Esophagus muscularis mucosa (tissue), 4 donors: ENCODE measurements at regions not wholly inside any gene's neighbourhood (a gene's known extent, or its start where the extent isn't known, plus 50 kb on each side); places are given as distances from the start of the nearest gene placed in this dataset.

Experiments
- DNase-seq: peaks from one replicate; pipeline ENCODE4 v3.0.0-alpha.2; 2017; ENCODE audit errors: extremely low spot score
- H3K27ac ChIP-seq, 4 donors: fragments of 200-600 bp; sonication (generic); replicated peaks in 1 of 4; 1 replicate in 3 of 4; 2 replicates in 1 of 4; pipeline ENCODE4 v1.5.1; 2016 to 2019; ENCODE audit warnings: mild to moderate bottlenecking in 1 of 4
- H3K27me3 ChIP-seq, 4 donors: fragments of 200-600 bp; sonication (generic); one replicate each; pipeline versions ENCODE4 v1.5.1 to v1.6.0; 2016 to 2019
- H3K36me3 ChIP-seq, 4 donors: fragments of 200-600 bp; sonication (generic); one replicate each; pipeline ENCODE4 v1.5.1; 2016 to 2019
- H3K4me1 ChIP-seq, 4 donors: fragments of 200-600 bp; sonication (generic); one replicate each; pipeline ENCODE4 v1.5.1; 2016 to 2019
- H3K4me3 ChIP-seq, 4 donors: fragments of 200-600 bp; sonication (generic); 1 replicate in 2 of 4; 2 replicates in 2 of 4; pipeline ENCODE4 v1.5.1; 2016 to 2019; ENCODE audit warnings: mild to moderate bottlenecking in 4 of 4, moderate library complexity in 1 of 4
- H3K9me3 ChIP-seq, 4 donors: fragments of 200-600 bp; sonication (generic); 1 replicate in 3 of 4; 2 replicates in 1 of 4; pipeline ENCODE4 v1.5.1; 2016 to 2019
- EP300 ChIP-seq: sonication (generic); formaldehyde crosslinking; IDR thresholded peaks from one replicate; pipeline ENCODE4 v1.6.1; 2017; ENCODE audit warnings: antibody characterized with exemption
- POLR2A ChIP-seq: fragments of 450-650 bp; IDR thresholded peaks from one replicate; pipeline ENCODE4 v1.6.1; 2017; ENCODE audit warnings: antibody characterized with exemption, moderate library complexity, mild to moderate bottlenecking, low read depth
- POLR2AphosphoS5 ChIP-seq, 2 donors: sonication (generic); formaldehyde crosslinking; IDR thresholded peaks; one replicate each; pipeline ENCODE4 v1.6.1; 2017; ENCODE audit warnings: antibody characterized with exemption in 2 of 2
- WGBS: methylation state at CpG from one replicate; pipeline ENCODE4 v1.1.5; 2018; 5-methylcytosine and 5-hydroxymethylcytosine counted together
- intact Hi-C: fragments of 100-400 bp; cut with DNase I; formaldehyde crosslinking; loops from one replicate; pipeline ENCODE4 v1.15.1; 2023
- TF ChIP-seq, protein P1 (sequence below), 3 experiments: fragments of 200-600 bp in 2 of 3; fragments of 450-650 bp in 1 of 3; sonication (generic) in 2 of 3; IDR thresholded peaks; one replicate each; pipeline ENCODE4 v1.5.1; 2017 to 2019; ENCODE audit warnings: antibody characterized with exemption in 3 of 3, mild to moderate bottlenecking in 2 of 3, moderate library complexity in 1 of 3

DNA sequence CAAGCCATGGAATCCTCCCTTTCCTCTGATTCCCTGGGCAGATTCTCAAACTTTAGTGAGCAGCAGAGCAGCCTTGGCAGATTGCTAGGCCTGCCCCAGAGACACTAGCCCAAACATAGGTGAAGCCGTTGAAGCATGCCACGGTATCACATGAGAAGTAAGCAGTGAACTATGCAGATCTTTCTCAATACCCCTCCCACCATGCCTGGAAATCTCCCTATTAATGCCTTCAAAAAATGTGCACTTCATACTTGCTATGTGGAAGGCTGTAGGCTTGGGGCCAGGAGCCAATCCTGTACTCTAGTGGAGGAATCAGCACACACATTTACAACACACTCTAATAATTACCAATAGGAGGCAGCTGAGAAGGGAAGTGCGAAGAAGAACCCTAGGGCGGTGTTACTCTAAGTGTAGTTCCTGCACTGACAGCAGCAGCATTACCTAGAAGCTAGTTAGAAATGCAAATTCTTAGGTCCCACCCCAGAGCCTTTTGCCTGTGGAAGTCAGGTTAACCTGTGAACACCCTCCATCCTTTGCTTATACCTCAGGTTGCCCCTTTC lies 305.1 kb upstream of the SPRED2 start:
- intact Hi-C loops: no loop called here
- H3K27ac ChIP-seq: no peak overlapping the region

DNA sequence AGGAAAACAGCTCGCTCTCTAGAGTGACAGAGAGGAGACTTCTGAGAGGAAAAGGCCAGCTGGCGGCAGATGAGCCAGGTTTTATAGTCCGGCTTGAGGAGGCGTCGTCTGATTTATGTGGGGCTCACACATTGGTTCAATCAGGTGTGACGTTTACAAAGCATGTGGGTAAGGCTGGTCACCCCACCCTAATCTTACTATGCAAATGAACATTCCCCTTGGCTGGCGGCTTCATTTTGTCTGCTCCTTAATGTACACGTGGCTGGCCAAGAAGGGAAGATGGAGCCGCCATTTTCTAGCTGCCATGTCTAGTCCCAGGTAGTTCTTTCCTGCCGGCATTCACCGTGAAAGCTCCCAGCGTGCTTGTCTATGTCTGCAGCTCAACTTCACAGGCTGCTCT lies 299.1 kb upstream of the SPRED2 start:
- intact Hi-C loops: no loop called here
- H3K36me3 ChIP-seq: no peaks in the 10 kb centered on the region
- no peak overlapping the region for H3K27ac ChIP-seq
- no peaks in the 10 kb centered on the region for H3K9me3 ChIP-seq
- no peaks in the 10 kb centered on the region for H3K4me1 ChIP-seq
- no peak for TF ChIP-seq EP300
- no peak for TF ChIP-seq POLR2AphosphoS5 (IDR thresholded peaks at IDR 0.05)
- TF ChIP-seq POLR2A: no peak
- TF ChIP-seq, protein P1, sequence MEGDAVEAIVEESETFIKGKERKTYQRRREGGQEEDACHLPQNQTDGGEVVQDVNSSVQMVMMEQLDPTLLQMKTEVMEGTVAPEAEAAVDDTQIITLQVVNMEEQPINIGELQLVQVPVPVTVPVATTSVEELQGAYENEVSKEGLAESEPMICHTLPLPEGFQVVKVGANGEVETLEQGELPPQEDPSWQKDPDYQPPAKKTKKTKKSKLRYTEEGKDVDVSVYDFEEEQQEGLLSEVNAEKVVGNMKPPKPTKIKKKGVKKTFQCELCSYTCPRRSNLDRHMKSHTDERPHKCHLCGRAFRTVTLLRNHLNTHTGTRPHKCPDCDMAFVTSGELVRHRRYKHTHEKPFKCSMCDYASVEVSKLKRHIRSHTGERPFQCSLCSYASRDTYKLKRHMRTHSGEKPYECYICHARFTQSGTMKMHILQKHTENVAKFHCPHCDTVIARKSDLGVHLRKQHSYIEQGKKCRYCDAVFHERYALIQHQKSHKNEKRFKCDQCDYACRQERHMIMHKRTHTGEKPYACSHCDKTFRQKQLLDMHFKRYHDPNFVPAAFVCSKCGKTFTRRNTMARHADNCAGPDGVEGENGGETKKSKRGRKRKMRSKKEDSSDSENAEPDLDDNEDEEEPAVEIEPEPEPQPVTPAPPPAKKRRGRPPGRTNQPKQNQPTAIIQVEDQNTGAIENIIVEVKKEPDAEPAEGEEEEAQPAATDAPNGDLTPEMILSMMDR (IDR thresholded peaks at IDR 0.05): no peak
- H3K4me3 ChIP-seq: no peak overlapping the region
- no peak for DNase-seq
- H3K27me3 ChIP-seq: no peaks in the 10 kb centered on the region
- WGBS: 88% methylated on average over 12 of the region's 12 CpGs

More for the DNA sequence above, 305.1 kb upstream of the SPRED2 start:
- Histone ChIP-seq H3K4me1 (no peaks in the 10 kb centered on the region), H3K9me3 (no peaks in the 10 kb centered on the region), H3K36me3 (no peaks in the 10 kb centered on the region), H3K27me3 (no peaks in the 10 kb centered on the region), H3K4me3 (no peak overlapping the region)
- 88% methylated on average over 4 of the region's 4 CpGs for WGBS
- DNase-seq: no peak
- TF ChIP-seq, protein P1 (IDR thresholded peaks at IDR 0.05): no peak
- TF ChIP-seq POLR2A (no peak), POLR2AphosphoS5 (IDR thresholded peaks at IDR 0.05) (no peak), EP300 (no peak)

DNA sequence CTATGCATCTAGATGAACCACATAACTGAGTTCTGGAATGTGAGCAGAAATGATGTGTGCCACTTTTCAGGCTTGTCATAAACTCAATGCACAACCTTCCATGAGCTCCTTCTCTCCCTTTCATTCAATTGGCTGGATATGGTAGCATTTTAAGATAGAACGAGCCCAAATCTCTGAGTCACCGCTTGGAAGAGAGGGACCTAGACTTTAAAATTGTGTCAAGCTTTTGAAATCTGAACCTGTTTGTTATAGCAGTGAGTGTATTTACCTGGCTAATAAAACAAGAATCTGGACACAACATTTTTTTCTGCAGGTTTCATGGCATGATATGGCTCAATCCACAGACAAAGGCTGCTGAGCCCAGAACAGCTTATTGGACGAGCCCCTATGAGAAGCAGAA lies 297.8 kb upstream of the SPRED2 start:
- 71% methylated on average over 3 of the region's 3 CpGs for WGBS
- Histone ChIP-seq H3K36me3 (no peaks in the 10 kb centered on the region), H3K4me1 (no peaks in the 10 kb centered on the region), H3K9me3 (no peaks in the 10 kb centered on the region), H3K27ac (no peak overlapping the region), H3K27me3 (no peaks in the 10 kb centered on the region), H3K4me3 (no peak overlapping the region)
- TF ChIP-seq POLR2AphosphoS5 (IDR thresholded peaks at IDR 0.05): no peak
- TF ChIP-seq, protein P1 (IDR thresholded peaks at IDR 0.05): no peak
- no peak for DNase-seq
- intact Hi-C loops: no loop called here

DNA sequence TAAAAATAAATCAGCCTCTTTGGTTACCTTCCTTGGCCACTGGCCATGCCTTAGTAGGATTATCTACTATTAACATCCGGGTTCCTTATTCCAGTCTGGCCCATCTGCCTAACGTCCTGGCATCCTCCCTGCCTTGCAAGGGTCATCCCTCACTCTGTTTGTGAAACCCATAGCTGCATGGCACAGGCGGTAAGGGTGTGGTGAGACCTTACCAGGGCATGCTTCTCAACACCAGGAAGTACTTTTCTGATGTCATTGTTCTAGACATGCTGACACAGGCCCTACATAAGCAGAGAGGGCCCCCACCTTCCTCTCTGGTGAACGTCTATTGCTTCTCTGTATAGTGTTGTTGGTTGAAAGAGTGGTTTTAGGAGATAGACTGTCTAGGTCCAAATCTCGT lies 296.8 kb upstream of the SPRED2 start:
- H3K4me1 ChIP-seq: no peaks in the 10 kb centered on the region
- no peaks in the 10 kb centered on the region for H3K9me3 ChIP-seq
- WGBS: 70% methylated on average over 5 of the region's 5 CpGs
- DNase-seq: no peak
- intact Hi-C loops: no loop called here
- H3K4me3 ChIP-seq: no peak overlapping the region
- TF ChIP-seq POLR2AphosphoS5 (IDR thresholded peaks at IDR 0.05) (no peak), POLR2A (no peak), EP300 (no peak)
- TF ChIP-seq, protein P1 (IDR thresholded peaks at IDR 0.05): no peak
- no peaks in the 10 kb centered on the region for H3K36me3 ChIP-seq
- no peak overlapping the region for H3K27ac ChIP-seq
- no peaks in the 10 kb centered on the region for H3K27me3 ChIP-seq

DNA sequence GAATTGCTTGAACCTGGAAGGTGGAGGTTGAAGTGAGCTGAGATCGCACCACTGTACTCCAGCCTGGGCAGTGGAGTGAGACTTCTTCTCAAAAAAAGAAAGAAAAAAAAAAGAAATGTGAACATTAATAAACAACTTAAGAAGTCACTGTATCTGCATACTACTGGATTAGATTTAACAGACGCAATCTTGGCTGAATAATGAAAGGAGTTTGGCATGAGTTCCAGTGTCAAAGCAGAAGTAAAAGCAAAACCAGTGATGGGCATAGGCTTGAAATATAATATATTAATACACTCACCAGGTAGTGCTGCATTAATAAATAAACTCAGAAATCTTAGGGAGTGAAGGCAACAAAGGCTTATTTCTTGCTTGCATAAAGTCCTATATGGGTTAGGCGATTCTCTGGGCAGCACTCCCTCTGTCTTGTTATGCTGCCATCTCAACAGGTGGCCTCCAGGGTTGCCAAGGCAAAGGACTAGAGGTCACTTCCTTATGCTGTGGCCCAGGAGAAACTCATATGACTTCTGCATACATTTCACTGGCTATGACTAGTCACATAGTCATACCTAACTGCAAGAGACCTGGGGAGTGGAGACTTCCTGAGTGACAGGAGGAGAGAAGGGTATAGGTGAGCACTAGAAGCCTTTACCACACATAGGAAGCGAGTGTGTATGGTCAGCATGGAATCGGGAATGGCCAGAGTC lies 296.2 kb upstream of the SPRED2 start:
- WGBS: 73% methylated on average over 5 of the region's 5 CpGs
- Histone ChIP-seq H3K27me3 (no peaks in the 10 kb centered on the region), H3K4me1 (no peaks in the 10 kb centered on the region), H3K4me3 (no peak overlapping the region), H3K27ac (no peak overlapping the region), H3K36me3 (no peaks in the 10 kb centered on the region), H3K9me3 (no peaks in the 10 kb centered on the region)
- TF ChIP-seq POLR2A (no peak), POLR2AphosphoS5 (IDR thresholded peaks at IDR 0.05) (no peak), EP300 (no peak)
- TF ChIP-seq, protein P1 (IDR thresholded peaks at IDR 0.05): no peak
- DNase-seq: no peak
- intact Hi-C loops: no loop called here
